HG02981 (cell line): ENCODE measurements at regions not wholly inside any gene's neighbourhood (a gene's known extent, or its start where the extent isn't known, plus 50 kb on each side); places are given as distances from the start of the nearest gene placed in this dataset.

ENCODE experiments used
- ATAC-seq: cut with Tn5 transposase; IDR thresholded peaks from one replicate; pipeline ENCODE4 v1.9.1; 2021; ENCODE audit warnings: mild to moderate bottlenecking, moderate library complexity; ENCODE audit not compliant: unreplicated experiment

- no peak for ATAC-seq
Observed at GRCh38 chr3:117628823-117629291, 919.3 kb downstream of the TUSC7 start.

- ATAC-seq = no peak
Observed at GRCh38 chr3:117629505-117629904, 919.9 kb downstream of the TUSC7 start.

GRCh38 chr3:117630469-117630868 lies 920.9 kb downstream of the TUSC7 start:
- ATAC-seq = peak; percentile 69

- ATAC-seq = peak; percentile 8
Observed at GRCh38 chr3:117630885-117631284, 921.3 kb downstream of the TUSC7 start.

- no peak for ATAC-seq
Observed at GRCh38 chr3:117631781-117632180, 922.2 kb downstream of the TUSC7 start.

GRCh38 chr3:117632191-117632590 lies 922.6 kb downstream of the TUSC7 start:
- ATAC-seq = no peak

GRCh38 chr3:117633207-117633606 lies 923.6 kb downstream of the TUSC7 start:
- no peak for ATAC-seq

GRCh38 chr3:117637666-117638065 lies 928.1 kb downstream of the TUSC7 start:
- no peak for ATAC-seq

- no peak for ATAC-seq
Observed at GRCh38 chr3:117644203-117644602, 934.6 kb downstream of the TUSC7 start.

- peak; percentile 75 for ATAC-seq
Observed at GRCh38 chr3:117645561-117646242, 936.1 kb downstream of the TUSC7 start.

- ATAC-seq = no peak
Observed at GRCh38 chr3:117647435-117647834, 937.9 kb downstream of the TUSC7 start.

- no peak for ATAC-seq
Observed at GRCh38 chr3:117651246-117651645, 941.7 kb downstream of the TUSC7 start.

GRCh38 chr3:117656391-117656790 lies 946.8 kb downstream of the TUSC7 start:
- no peak for ATAC-seq

GRCh38 chr3:117657278-117657677 lies 947.7 kb downstream of the TUSC7 start:
- no peak for ATAC-seq

- no peak for ATAC-seq
Observed at GRCh38 chr3:117660941-117661817, 951.6 kb downstream of the TUSC7 start.

- ATAC-seq = no peak
Observed at GRCh38 chr3:117661818-117662095, 952.2 kb downstream of the TUSC7 start.

GRCh38 chr3:117665296-117665695 lies 955.7 kb downstream of the TUSC7 start:
- ATAC-seq = no peak

GRCh38 chr3:117666325-117666724 lies 956.7 kb downstream of the TUSC7 start:
- ATAC-seq = no peak

- ATAC-seq = no peak
Observed at GRCh38 chr3:117666812-117667211, 957.2 kb downstream of the TUSC7 start.

GRCh38 chr3:117669774-117670173 lies 960.2 kb downstream of the TUSC7 start:
- no peak for ATAC-seq

- no peak for ATAC-seq
Observed at GRCh38 chr3:117671722-117672318, 962.2 kb downstream of the TUSC7 start.

GRCh38 chr3:117674321-117674720 lies 964.7 kb downstream of the TUSC7 start:
- ATAC-seq = no peak
